ENCODE measurements at regions not wholly inside any gene's neighbourhood (a gene's known extent, or its start where the extent isn't known, plus 50 kb on each side); places are given as distances from the start of the nearest gene placed in this dataset.

DNA sequence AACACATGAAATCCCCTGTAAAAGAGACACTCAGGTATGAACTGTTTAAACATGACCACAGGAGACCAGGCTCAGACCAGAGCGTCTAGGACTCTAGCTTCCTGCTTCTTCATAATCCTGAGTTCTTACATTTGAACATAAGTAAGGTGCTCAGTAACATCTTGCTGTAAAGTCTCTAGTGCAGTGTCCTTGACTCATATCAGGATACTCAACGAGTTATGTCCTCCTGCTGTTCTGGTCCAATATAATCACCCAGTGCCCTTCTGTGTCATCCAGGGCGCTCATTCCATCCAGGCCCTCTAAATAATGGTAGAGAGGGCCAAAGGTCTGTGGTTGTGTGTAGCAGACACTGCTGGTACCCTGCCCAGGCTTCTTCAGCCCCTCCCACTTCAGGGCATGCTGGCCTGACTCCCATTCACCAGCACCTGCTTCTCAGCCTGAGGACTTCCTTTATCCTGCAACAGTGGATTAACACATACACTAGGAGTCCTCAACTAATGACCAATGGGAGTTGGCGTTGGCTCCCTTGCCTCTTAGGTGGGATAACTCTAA lies 66.8 kb upstream of the MOCS1 start:
- H3K4me1 Mint-ChIP-seq (ENCODE audit: low read depth, unreplicated experiment) = no peaks in the 10 kb centered on the region
- no peaks in the 10 kb centered on the region for H3K36me3 Mint-ChIP-seq (ENCODE audit: insufficient read depth, unreplicated experiment)
- intact Hi-C loops (cut with micrococcal nuclease; ENCODE audit: unreplicated experiment) = no loop called here
- H3K4me3 Mint-ChIP-seq (ENCODE audit: low read depth, unreplicated experiment) = no peak overlapping the region
- no peaks in the 10 kb centered on the region for H3K27me3 Mint-ChIP-seq (ENCODE audit: unreplicated experiment)
- peaks cover 38% of the 10 kb centered on the region for H3K9me3 Mint-ChIP-seq (ENCODE audit: low read depth, unreplicated experiment)
- DNase-seq = no peak
- BruUV-seq (replicated peaks) = no TSS peak
- no peak overlapping the region for H3K27ac Mint-ChIP-seq (ENCODE audit: unreplicated experiment)
- CTCF ChIA-PET = no interaction called here
- TF ChIP-seq CTCF (IDR thresholded peaks at IDR 0.05; ENCODE audit: unreplicated experiment) = no peak

DNA sequence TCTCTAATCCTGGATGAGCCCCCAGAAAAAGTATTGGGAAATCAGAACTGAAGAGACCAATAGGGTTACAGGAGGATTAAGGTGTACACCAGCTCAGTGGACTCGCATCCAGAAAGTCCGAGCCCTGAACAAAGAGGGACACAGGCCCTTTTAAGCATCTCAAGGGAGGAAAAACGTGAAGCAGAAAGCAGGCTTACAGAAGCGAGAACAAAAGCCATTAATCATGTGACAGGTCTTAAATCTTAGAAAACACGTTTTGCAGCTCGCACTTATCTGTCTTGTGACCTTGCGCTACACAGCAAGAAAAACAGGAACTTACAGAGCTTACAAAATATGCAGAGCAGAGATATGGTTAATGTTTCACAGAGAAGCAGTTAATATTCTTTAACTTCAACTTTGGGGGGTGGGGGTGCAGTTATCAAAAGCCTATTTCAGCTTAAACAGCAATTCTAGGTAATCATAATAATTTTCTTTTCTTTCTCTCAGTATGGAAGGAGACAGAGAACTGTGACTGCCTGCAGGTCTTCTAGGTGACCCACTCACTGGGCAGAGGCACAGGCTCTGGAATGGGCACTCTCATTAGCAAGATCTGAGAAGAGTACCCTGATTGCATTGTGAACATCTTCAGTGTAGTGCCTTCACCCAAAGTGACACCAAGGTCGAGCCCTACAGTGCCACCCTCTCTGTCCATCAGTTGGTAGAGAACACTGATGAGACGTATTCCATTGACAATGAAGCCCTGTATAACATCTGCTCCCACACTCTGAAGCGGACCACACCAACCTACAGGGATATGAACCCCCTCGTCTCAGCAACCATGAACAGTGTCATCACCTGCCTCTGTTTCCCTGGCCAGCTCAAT lies 65.0 kb upstream of the MOCS1 start:
- H3K36me3 Mint-ChIP-seq (ENCODE audit: insufficient read depth, unreplicated experiment) = no peaks in the 10 kb centered on the region
- no peaks in the 10 kb centered on the region for H3K4me1 Mint-ChIP-seq (ENCODE audit: low read depth, unreplicated experiment)
- no peak overlapping the region for H3K27ac Mint-ChIP-seq (ENCODE audit: unreplicated experiment)
- H3K27me3 Mint-ChIP-seq (ENCODE audit: unreplicated experiment) = no peaks in the 10 kb centered on the region
- no peak overlapping the region for H3K4me3 Mint-ChIP-seq (ENCODE audit: low read depth, unreplicated experiment)
- peaks cover 40% of the 10 kb centered on the region for H3K9me3 Mint-ChIP-seq (ENCODE audit: low read depth, unreplicated experiment)
- CTCF ChIA-PET = no interaction called here
- TF ChIP-seq CTCF (IDR thresholded peaks at IDR 0.05; ENCODE audit: unreplicated experiment) = no peak
- no TSS peak for BruUV-seq (replicated peaks)
- intact Hi-C loops (cut with micrococcal nuclease; ENCODE audit: unreplicated experiment) = no loop called here
- no peak for DNase-seq

DNA sequence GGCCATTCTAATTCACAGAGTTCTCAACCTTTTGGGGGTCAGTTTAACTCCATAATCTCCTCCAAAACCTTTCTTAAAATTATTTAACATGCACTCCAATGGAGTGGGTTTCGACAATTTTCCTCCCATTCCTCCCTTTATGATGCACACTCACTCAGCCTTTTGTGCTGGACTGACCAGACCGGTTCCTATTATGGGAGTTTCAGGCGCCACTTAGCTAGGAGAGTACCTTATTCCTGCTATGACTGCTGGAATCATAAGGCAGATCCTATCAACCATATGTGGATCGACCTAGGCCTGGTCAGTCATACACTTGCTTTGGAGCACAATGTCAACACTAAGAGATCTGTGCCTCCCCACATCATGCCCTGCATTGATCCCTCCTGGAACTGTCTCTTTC lies 63.9 kb upstream of the MOCS1 start:
- H3K9me3 Mint-ChIP-seq (ENCODE audit: low read depth, unreplicated experiment) = peaks cover 39% of the 10 kb centered on the region
- no peak overlapping the region for H3K4me3 Mint-ChIP-seq (ENCODE audit: low read depth, unreplicated experiment)
- TF ChIP-seq CTCF (IDR thresholded peaks at IDR 0.05; ENCODE audit: unreplicated experiment) = no peak
- BruUV-seq (replicated peaks) = no TSS peak
- no peaks in the 10 kb centered on the region for H3K27me3 Mint-ChIP-seq (ENCODE audit: unreplicated experiment)
- no peaks in the 10 kb centered on the region for H3K36me3 Mint-ChIP-seq (ENCODE audit: insufficient read depth, unreplicated experiment)
- no peak overlapping the region for H3K27ac Mint-ChIP-seq (ENCODE audit: unreplicated experiment)
- DNase-seq = no peak
- CTCF ChIA-PET = no interaction called here
- intact Hi-C loops (cut with micrococcal nuclease; ENCODE audit: unreplicated experiment) = no loop called here
- H3K4me1 Mint-ChIP-seq (ENCODE audit: low read depth, unreplicated experiment) = no peaks in the 10 kb centered on the region

DNA sequence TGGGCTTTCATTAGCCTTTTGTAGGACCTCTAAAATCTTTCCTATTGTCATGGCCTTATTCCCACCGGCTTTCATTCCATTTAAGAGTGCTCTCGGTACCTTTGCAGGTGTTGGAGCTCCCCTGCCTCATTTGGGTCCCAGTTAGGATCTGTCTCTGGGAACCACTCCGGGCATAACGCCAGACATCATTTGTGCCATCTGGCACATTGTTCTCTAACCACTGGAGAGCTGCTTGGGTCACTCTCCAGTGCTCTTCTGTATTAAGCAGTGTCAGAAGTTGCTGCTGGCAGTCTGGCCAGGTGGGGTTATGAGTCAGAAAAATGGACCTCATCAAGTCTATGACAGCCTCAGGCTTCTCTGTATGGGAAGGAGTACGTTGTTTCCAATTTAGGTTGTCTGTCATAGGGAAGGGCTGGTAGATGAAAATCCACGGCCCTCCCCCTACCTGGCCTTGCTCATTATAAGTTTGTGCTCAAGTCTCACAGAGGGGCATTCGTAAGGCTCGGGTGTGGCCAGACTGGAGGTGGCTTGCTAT lies 62.9 kb upstream of the MOCS1 start:
- no peak overlapping the region for H3K27ac Mint-ChIP-seq (ENCODE audit: unreplicated experiment)
- CTCF ChIA-PET = interaction anchor here (0.7 kb wide), 1 partner anchor 282 kb away, joined by 3 read pairs; no protein-coding TSS in a partner anchor
- H3K27me3 Mint-ChIP-seq (ENCODE audit: unreplicated experiment) = no peaks in the 10 kb centered on the region
- H3K9me3 Mint-ChIP-seq (ENCODE audit: low read depth, unreplicated experiment) = peaks cover 41% of the 10 kb centered on the region
- intact Hi-C loops (cut with micrococcal nuclease; ENCODE audit: unreplicated experiment) = no loop called here
- no TSS peak for BruUV-seq (replicated peaks)
- H3K4me1 Mint-ChIP-seq (ENCODE audit: low read depth, unreplicated experiment) = no peaks in the 10 kb centered on the region
- H3K4me3 Mint-ChIP-seq (ENCODE audit: low read depth, unreplicated experiment) = no peak overlapping the region
- no peaks in the 10 kb centered on the region for H3K36me3 Mint-ChIP-seq (ENCODE audit: insufficient read depth, unreplicated experiment)
- no peak for TF ChIP-seq CTCF (IDR thresholded peaks at IDR 0.05; ENCODE audit: unreplicated experiment)
- no peak for DNase-seq
